Adrenal gland (tissue), 5 donors: ENCODE measurements at regions not wholly inside any gene's neighbourhood (a gene's known extent, or its start where the extent isn't known, plus 50 kb on each side); places are given as distances from the start of the nearest gene placed in this dataset.

Experiments
- POLR2A ChIP-seq, 2 donors: fragments of 450-650 bp; IDR thresholded peaks; one replicate each; pipeline ENCODE4 v1.6.1; 2017; ENCODE audit warnings: antibody characterized with exemption in 2 of 2, mild to moderate bottlenecking in 2 of 2, moderate library complexity in 1 of 2
- TF ChIP-seq, protein P1 (sequence below), 6 experiments: fragments of 450-650 bp in 4 of 6; fragments of 200-600 bp in 2 of 6; sonication (generic) in 1 of 6; IDR thresholded peaks; 1 replicate in 5 of 6; 2 replicates in 1 of 6; pipeline versions ENCODE4 v1.5.1 to v1.8.0; 2016 to 2021; ENCODE audit warnings: antibody characterized with exemption in 6 of 6, mild to moderate bottlenecking in 2 of 6, moderate library complexity in 1 of 6
- donor health status: DM: no; HTN: no; CAD: no.

DNA sequence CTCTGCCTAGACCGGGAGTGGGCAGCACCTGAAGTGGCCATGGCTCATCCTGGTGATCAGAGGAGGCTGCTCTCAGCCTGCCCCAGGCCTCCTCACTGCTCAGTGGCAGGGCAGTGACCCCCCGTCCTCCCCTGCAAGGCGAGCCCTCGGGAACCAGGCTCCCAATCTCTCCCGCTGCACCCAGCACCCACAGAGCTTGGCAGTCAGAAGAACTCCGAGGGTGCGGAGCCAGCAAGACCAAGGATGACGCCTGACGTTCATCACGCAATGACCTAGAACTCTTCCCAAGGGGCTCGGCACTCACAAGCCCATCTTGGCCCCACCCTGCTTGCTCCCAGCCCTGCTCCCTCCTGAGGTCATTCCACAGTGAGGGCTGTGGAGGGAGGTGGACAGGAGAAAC, 189.8 kb upstream of the SALL3 start:
- TF ChIP-seq, protein P1, sequence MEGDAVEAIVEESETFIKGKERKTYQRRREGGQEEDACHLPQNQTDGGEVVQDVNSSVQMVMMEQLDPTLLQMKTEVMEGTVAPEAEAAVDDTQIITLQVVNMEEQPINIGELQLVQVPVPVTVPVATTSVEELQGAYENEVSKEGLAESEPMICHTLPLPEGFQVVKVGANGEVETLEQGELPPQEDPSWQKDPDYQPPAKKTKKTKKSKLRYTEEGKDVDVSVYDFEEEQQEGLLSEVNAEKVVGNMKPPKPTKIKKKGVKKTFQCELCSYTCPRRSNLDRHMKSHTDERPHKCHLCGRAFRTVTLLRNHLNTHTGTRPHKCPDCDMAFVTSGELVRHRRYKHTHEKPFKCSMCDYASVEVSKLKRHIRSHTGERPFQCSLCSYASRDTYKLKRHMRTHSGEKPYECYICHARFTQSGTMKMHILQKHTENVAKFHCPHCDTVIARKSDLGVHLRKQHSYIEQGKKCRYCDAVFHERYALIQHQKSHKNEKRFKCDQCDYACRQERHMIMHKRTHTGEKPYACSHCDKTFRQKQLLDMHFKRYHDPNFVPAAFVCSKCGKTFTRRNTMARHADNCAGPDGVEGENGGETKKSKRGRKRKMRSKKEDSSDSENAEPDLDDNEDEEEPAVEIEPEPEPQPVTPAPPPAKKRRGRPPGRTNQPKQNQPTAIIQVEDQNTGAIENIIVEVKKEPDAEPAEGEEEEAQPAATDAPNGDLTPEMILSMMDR (IDR thresholded peaks at IDR 0.05), result no peak
- TF ChIP-seq POLR2A (IDR thresholded peaks at IDR 0.05), result no peak
